Endothelial cell of umbilical vein (primary cell): ENCODE measurements at regions not wholly inside any gene's neighbourhood (a gene's known extent, or its start where the extent isn't known, plus 50 kb on each side); places are given as distances from the start of the nearest gene placed in this dataset.

Experiments
- BruUV-seq: library from RNA; stranded (reverse); fragments of 400-500 nt; replicated peaks from 2 replicates; lab custom pipeline; 2021; lab: Mats Ljungman, UMichigan
- CTCF ChIA-PET: fragments of 300-600, 350-600 bp; sonication (Branson Sonifier 250); formaldehyde crosslinking; loops from one replicate; lab custom pipeline; 2021; ENCODE audit warnings: antibody characterized with exemption, inconsistent platforms; lab: Charles Lee
- POLR2A ChIA-PET: fragments of 300-600, 350-600 bp; sonication (Branson Sonifier 250); formaldehyde crosslinking; loops from one replicate; lab custom pipeline; 2021; ENCODE audit warnings: antibody characterized with exemption, inconsistent platforms; lab: Charles Lee
- DNase-seq: peaks from one replicate; pipeline ENCODE4 v3.0.0-alpha.2; 2011; ENCODE audit warnings: low read depth, low spot score
- FAIRE-seq: peaks from 2 replicates; lab custom pipeline; 2011; peaks lifted over from hg19 to GRCh38; lab: Jason Lieb, UNC
- H2AFZ ChIP-seq: 2 replicates; pipeline ENCODE4 v1.6.0; 2012; ENCODE audit warnings: low read depth, low read length, control low read depth, inconsistent platforms
- H3K27ac ChIP-seq: 2 replicates; pipeline ENCODE4 v1.5.1; 2011; ENCODE audit warnings: low read depth, mild to moderate bottlenecking, control low read depth, low read length, moderate library complexity; ENCODE audit not compliant: insufficient read depth
- H3K27me3 ChIP-seq, 2 experiments: 2 replicates each; pipeline versions ENCODE4 v1.6.0 to v1.6.1; 2011; ENCODE audit warnings: low read length in 2 of 2, mixed read lengths in 1 of 2; ENCODE audit not compliant: control insufficient read depth in 2 of 2, insufficient read depth in 2 of 2
- H3K36me3 ChIP-seq, 2 experiments: 2 replicates in 1 of 2; 3 replicates in 1 of 2; pipeline ENCODE4 v1.5.1; 2011; ENCODE audit warnings: low read length in 2 of 2, mild to moderate bottlenecking in 1 of 2, moderate library complexity in 1 of 2; ENCODE audit not compliant: control insufficient read depth in 2 of 2, insufficient read depth in 2 of 2; ENCODE audit errors: extremely low read depth in 1 of 2
- H3K4me1 ChIP-seq: 3 replicates; pipeline ENCODE4 v1.5.1; 2011; ENCODE audit warnings: mild to moderate bottlenecking, low read length; ENCODE audit not compliant: control insufficient read depth, insufficient read depth; ENCODE audit errors: extremely low read depth
- H3K4me2 ChIP-seq: 2 replicates; pipeline ENCODE4 v1.6.1; 2011; ENCODE audit warnings: low read length, control low read depth, mixed read lengths; ENCODE audit not compliant: insufficient read depth
- H3K4me3 ChIP-seq, 3 experiments: fragments of 200-600 bp in 1 of 3; sonication (generic), shearing (Covaris generic) in 1 of 3; replicated peaks in 1 of 3; 2 replicates each; pipeline ENCODE4 v1.5.1; 2011 to 2016; ENCODE audit warnings: control low read depth in 3 of 3, low read length in 3 of 3, mild to moderate bottlenecking in 2 of 3, inconsistent platforms in 1 of 3, low read depth in 1 of 3, moderate library complexity in 1 of 3; ENCODE audit not compliant: insufficient read depth in 1 of 3
- H3K79me2 ChIP-seq: 2 replicates; pipeline ENCODE4 v1.6.0; 2012; ENCODE audit warnings: low read length, inconsistent platforms; ENCODE audit not compliant: control insufficient read depth, insufficient read depth
- H3K9ac ChIP-seq: replicated peaks from 2 replicates; pipeline ENCODE3; 2011; ENCODE audit warnings: low read length, control low read depth; ENCODE audit not compliant: insufficient read depth; ENCODE audit errors: extremely low read depth
- H3K9me1 ChIP-seq: replicated peaks from 3 replicates; pipeline ENCODE4 v1.6.0; 2011; ENCODE audit warnings: mild to moderate bottlenecking, low read length; ENCODE audit not compliant: control insufficient read depth, insufficient read depth; ENCODE audit errors: extremely low read depth
- H3K9me3 ChIP-seq: replicated peaks from 2 replicates; pipeline ENCODE4 v1.5.1; 2012; ENCODE audit warnings: low read length, inconsistent platforms; ENCODE audit not compliant: control insufficient read depth, insufficient read depth
- H4K20me1 ChIP-seq: replicated peaks from 2 replicates; pipeline ENCODE3; 2011; ENCODE audit warnings: mild to moderate bottlenecking, low read length; ENCODE audit not compliant: control insufficient read depth, insufficient read depth; ENCODE audit errors: extremely low read depth
- EZH2 ChIP-seq: IDR thresholded peaks from 2 replicates; pipeline ENCODE4 v1.6.1; 2012; ENCODE audit warnings: borderline replicate concordance, low read depth, mild to moderate bottlenecking, moderate library complexity, low read length, inconsistent platforms; ENCODE audit not compliant: severe bottlenecking
- FOS ChIP-seq: IDR thresholded peaks from 2 replicates; pipeline ENCODE4 v1.6.1; 2011; ENCODE audit warnings: mild to moderate bottlenecking, low read length, moderate library complexity, borderline replicate concordance; ENCODE audit not compliant: insufficient read depth
- GATA2 ChIP-seq: IDR thresholded peaks from 2 replicates; pipeline ENCODE4 v1.7.0; 2011; ENCODE audit warnings: low read depth, mild to moderate bottlenecking, moderate library complexity, mixed read lengths, low read length; ENCODE audit not compliant: insufficient read length, insufficient read depth
- JUN ChIP-seq: IDR thresholded peaks from 2 replicates; pipeline ENCODE4 v1.6.1; 2011; ENCODE audit warnings: borderline replicate concordance, low read depth; ENCODE audit not compliant: insufficient read length, insufficient read depth
- MYC ChIP-seq: IDR thresholded peaks from one replicate; pipeline ENCODE4 v1.6.1; 2011; ENCODE audit warnings: mild to moderate bottlenecking, low read depth, low read length
- POLR2A ChIP-seq: IDR thresholded peaks from 2 replicates; pipeline ENCODE4 v1.6.1; 2012; ENCODE audit warnings: low read depth, mild to moderate bottlenecking, control low read depth, low read length
- POLR2AphosphoS5 ChIP-seq: IDR thresholded peaks from 2 replicates; pipeline ENCODE4 v1.6.1; 2012; ENCODE audit warnings: low read depth, mild to moderate bottlenecking, control low read depth, low read length, moderate library complexity; ENCODE audit not compliant: insufficient read depth
- dilution Hi-C: fragments of 300-500 bp; cut with MboI; formaldehyde crosslinking; loops from one replicate; pipeline ENCODE4 v1.15.0; 2019; ENCODE audit warnings: low sequenced_read_pairs; ENCODE audit not compliant: extremely low pct_ligation_motif_present
- intact Hi-C: fragments of 100-400 bp; cut with micrococcal nuclease; formaldehyde crosslinking; loops from one replicate; pipeline ENCODE4 v1.10.0; 2022
- TF ChIP-seq, protein P1 (sequence below), 2 donors: IDR thresholded peaks; 1 replicate in 1 of 2; 2 replicates in 1 of 2; pipeline ENCODE4 v1.5.1; 2011; ENCODE audit warnings: low read length in 2 of 2, mild to moderate bottlenecking in 2 of 2, moderate library complexity in 2 of 2, control low read depth in 1 of 2, inconsistent platforms in 1 of 2, low read depth in 1 of 2; ENCODE audit not compliant: insufficient read depth in 1 of 2; ENCODE audit errors: extremely low read depth in 1 of 2
- TF ChIP-seq, protein P2 (sequence below): IDR thresholded peaks from 2 replicates; pipeline ENCODE4 v1.6.1; 2011; ENCODE audit not compliant: insufficient read depth, insufficient read length

DNA sequence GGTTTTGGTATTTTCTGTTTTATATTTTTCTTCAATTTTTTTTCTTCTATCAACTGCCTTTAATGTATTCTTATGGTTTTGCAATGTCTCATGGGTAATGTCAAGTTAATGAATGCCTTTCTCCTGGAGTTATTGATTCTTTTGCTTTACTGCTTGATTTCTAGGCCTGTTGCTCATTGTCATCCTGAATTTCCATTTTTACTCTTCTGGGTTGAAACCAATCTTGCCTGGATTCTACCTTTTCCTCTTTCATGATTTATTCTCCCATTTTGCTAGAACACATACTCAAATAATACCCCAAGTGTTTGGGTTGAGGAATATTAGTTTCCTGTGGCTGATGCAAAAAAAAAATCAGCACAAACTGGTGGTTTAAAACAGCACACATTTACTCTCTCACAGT, 315.2 kb upstream of the PDZRN3 start:
- Histone ChIP-seq H3K4me2 (no peak overlapping the region), H3K9ac (no peak overlapping the region), H3K9me3 (peaks cover 4% of the 10 kb centered on the region), H3K27ac (no peak overlapping the region), H3K4me3 (no peak overlapping the region), H3K4me1 (no peaks in the 10 kb centered on the region), H2AFZ (no peak overlapping the region), H3K36me3 (no peaks in the 10 kb centered on the region), H3K9me1 (no peaks in the 10 kb centered on the region), H4K20me1 (no peaks in the 10 kb centered on the region), H3K79me2 (no peaks in the 10 kb centered on the region), H3K27me3 (no peaks in the 10 kb centered on the region)
- TF ChIP-seq MYC (no peak), POLR2A (no peak)
- TF ChIP-seq, protein P1, sequence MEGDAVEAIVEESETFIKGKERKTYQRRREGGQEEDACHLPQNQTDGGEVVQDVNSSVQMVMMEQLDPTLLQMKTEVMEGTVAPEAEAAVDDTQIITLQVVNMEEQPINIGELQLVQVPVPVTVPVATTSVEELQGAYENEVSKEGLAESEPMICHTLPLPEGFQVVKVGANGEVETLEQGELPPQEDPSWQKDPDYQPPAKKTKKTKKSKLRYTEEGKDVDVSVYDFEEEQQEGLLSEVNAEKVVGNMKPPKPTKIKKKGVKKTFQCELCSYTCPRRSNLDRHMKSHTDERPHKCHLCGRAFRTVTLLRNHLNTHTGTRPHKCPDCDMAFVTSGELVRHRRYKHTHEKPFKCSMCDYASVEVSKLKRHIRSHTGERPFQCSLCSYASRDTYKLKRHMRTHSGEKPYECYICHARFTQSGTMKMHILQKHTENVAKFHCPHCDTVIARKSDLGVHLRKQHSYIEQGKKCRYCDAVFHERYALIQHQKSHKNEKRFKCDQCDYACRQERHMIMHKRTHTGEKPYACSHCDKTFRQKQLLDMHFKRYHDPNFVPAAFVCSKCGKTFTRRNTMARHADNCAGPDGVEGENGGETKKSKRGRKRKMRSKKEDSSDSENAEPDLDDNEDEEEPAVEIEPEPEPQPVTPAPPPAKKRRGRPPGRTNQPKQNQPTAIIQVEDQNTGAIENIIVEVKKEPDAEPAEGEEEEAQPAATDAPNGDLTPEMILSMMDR (IDR thresholded peaks at IDR 0.05; ENCODE audit: extremely low read depth in 1 of 2, insufficient read depth in 1 of 2, low read depth in 1 of 2, low read length in 2 of 2), result no peak
- dilution Hi-C loops (no loop called here), intact Hi-C loops (no loop called here)
- no peak for FAIRE-seq
- ChIA-PET POLR2A (no interaction called here), CTCF (no interaction called here)
- no TSS peak for BruUV-seq
- DNase-seq, result no peak

DNA sequence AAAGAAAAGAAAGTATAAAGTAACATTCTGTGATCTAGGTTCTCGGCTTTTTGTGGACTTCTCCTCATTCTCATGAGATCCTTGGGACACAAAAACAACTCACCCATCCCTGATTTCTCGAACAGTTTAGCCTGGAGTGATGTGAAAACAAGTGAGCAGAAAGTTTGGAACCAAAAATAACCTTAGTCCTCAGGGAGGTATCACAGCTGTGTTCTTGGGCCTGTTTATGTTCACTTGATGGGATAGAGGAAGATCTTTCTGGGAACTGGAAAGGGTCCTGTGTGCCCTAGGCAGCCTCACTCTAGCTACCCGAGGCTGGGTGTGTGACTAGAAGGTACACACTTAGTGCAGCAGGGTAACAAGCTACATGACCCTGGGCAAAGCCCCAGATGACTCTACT, 308.8 kb upstream of the PDZRN3 start:
- BruUV-seq, result no TSS peak
- ChIA-PET CTCF (no interaction called here), POLR2A (no interaction called here)
- intact Hi-C loops, result no loop called here
- Histone ChIP-seq H3K27ac (no peak overlapping the region), H4K20me1 (no peaks in the 10 kb centered on the region), H2AFZ (no peak overlapping the region), H3K79me2 (no peaks in the 10 kb centered on the region), H3K36me3 (no peaks in the 10 kb centered on the region), H3K27me3 (no peaks in the 10 kb centered on the region), H3K9me3 (peaks cover 7% of the 10 kb centered on the region), H3K9ac (no peak overlapping the region), H3K4me3 (no peak overlapping the region), H3K4me1 (no peaks in the 10 kb centered on the region), H3K9me1 (no peaks in the 10 kb centered on the region), H3K4me2 (no peak overlapping the region)
- TF ChIP-seq GATA2 (no peak), FOS (no peak), MYC (no peak), POLR2AphosphoS5 (no peak), POLR2A (no peak), EZH2 (no peak), JUN (no peak)
- TF ChIP-seq, protein P2, sequence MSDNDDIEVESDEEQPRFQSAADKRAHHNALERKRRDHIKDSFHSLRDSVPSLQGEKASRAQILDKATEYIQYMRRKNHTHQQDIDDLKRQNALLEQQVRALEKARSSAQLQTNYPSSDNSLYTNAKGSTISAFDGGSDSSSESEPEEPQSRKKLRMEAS, result no peak
- TF ChIP-seq, protein P1 (IDR thresholded peaks at IDR 0.05; ENCODE audit: extremely low read depth in 1 of 2, insufficient read depth in 1 of 2, low read depth in 1 of 2, low read length in 2 of 2), result no peak
- FAIRE-seq, result no peak
- dilution Hi-C loops, result no loop called here
- DNase-seq, result no peak
